ENCODE measurements at regions not wholly inside any gene's neighbourhood (a gene's known extent, or its start where the extent isn't known, plus 50 kb on each side); places are given as distances from the start of the nearest gene placed in this dataset.
"Not testable (repeated sequence)": the region's sequence is repeated elsewhere in the genome, so short reads cannot be mapped to it uniquely, and the experiment has no call there.

GRCh38 chr1:193929374-193930033, 743.1 kb upstream of the B3GALT2 start:
- no peak for DNase-seq

- no peak for DNase-seq
Observed at GRCh38 chr1:193927550-193927949, 741.1 kb upstream of the B3GALT2 start.

GRCh38 chr1:193926956-193927355, 740.5 kb upstream of the B3GALT2 start:
- no peak for DNase-seq

GRCh38 chr1:193919827-193920226, 733.4 kb upstream of the B3GALT2 start:
- no peak for DNase-seq

- DNase-seq = no peak
Observed at GRCh38 chr1:193916452-193916851, 730.0 kb upstream of the B3GALT2 start.

- no peak for DNase-seq
Observed at GRCh38 chr1:193914871-193915270, 728.5 kb upstream of the B3GALT2 start.

- DNase-seq = no peak
Observed at GRCh38 chr1:193909406-193910082, 723.1 kb upstream of the B3GALT2 start.

GRCh38 chr1:193905288-193906085, 719.1 kb upstream of the B3GALT2 start:
- no peak for DNase-seq

GRCh38 chr1:193891788-193892187, 705.4 kb upstream of the B3GALT2 start:
- no peak for DNase-seq

GRCh38 chr1:193890935-193891334, 704.5 kb upstream of the B3GALT2 start:
- no peak for DNase-seq

GRCh38 chr1:193884848-193885558, 698.6 kb upstream of the B3GALT2 start:
- DNase-seq = no peak

GRCh38 chr1:193877920-193878319, 691.5 kb upstream of the B3GALT2 start:
- DNase-seq = not testable (repeated sequence)

GRCh38 chr1:193868425-193868824, 682.0 kb upstream of the B3GALT2 start:
- DNase-seq = no peak

- no peak for DNase-seq
Observed at GRCh38 chr1:193856261-193856660, 669.8 kb upstream of the B3GALT2 start.

GRCh38 chr1:193850745-193851144, 664.3 kb upstream of the B3GALT2 start:
- no peak for DNase-seq

- no peak for DNase-seq
Observed at GRCh38 chr1:193846876-193847604, 660.6 kb upstream of the B3GALT2 start.

- no peak for DNase-seq
Observed at GRCh38 chr1:193846411-193846810, 660.0 kb upstream of the B3GALT2 start.

GRCh38 chr1:193841857-193842256, 655.4 kb upstream of the B3GALT2 start:
- no peak for DNase-seq

GRCh38 chr1:193831465-193831864, 645.1 kb upstream of the B3GALT2 start:
- DNase-seq = no peak

- DNase-seq = no peak
Observed at GRCh38 chr1:193827516-193827915, 641.1 kb upstream of the B3GALT2 start.

- no peak for DNase-seq
Observed at GRCh38 chr1:193819376-193819775, 633.0 kb upstream of the B3GALT2 start.

- DNase-seq = no peak
Observed at GRCh38 chr1:193807208-193807607, 620.8 kb upstream of the B3GALT2 start.
